ENCODE measurements at regions not wholly inside any gene's neighbourhood (a gene's known extent, or its start where the extent isn't known, plus 50 kb on each side); places are given as distances from the start of the nearest gene placed in this dataset.
"Not testable (repeated sequence)": the region's sequence is repeated elsewhere in the genome, so short reads cannot be mapped to it uniquely, and the experiment has no call there.

GRCh38 chr20:40309731-40310130 lies 379.3 kb downstream of the MAFB start:
- no peak for DNase-seq

GRCh38 chr20:40307997-40308396 lies 381.0 kb downstream of the MAFB start:
- no peak for DNase-seq

GRCh38 chr20:40307268-40307667 lies 381.8 kb downstream of the MAFB start:
- DNase-seq: no peak

- no peak for DNase-seq
These were observed 383.7 kb downstream of the MAFB start for GRCh38 chr20:40305303-40305702.

GRCh38 chr20:40304119-40304613 lies 384.9 kb downstream of the MAFB start:
- no peak for DNase-seq

GRCh38 chr20:40294747-40295146 lies 394.3 kb downstream of the MAFB start:
- no peak for DNase-seq

GRCh38 chr20:40294175-40294574 lies 394.9 kb downstream of the MAFB start:
- DNase-seq: no peak

- no peak for DNase-seq
These were observed 395.3 kb downstream of the MAFB start for GRCh38 chr20:40293740-40294139.

- no peak for DNase-seq
These were observed 397.4 kb downstream of the MAFB start for GRCh38 chr20:40291493-40292135.

- no peak for DNase-seq
These were observed 401.4 kb downstream of the MAFB start for GRCh38 chr20:40287683-40288082.

GRCh38 chr20:40286975-40287531 lies 402.0 kb downstream of the MAFB start:
- DNase-seq: no peak

GRCh38 chr20:40284611-40285010 lies 404.4 kb downstream of the MAFB start:
- DNase-seq: no peak

- DNase-seq: no peak
These were observed 405.3 kb downstream of the MAFB start for GRCh38 chr20:40283689-40284088.

GRCh38 chr20:40282941-40283340 lies 406.1 kb downstream of the MAFB start:
- DNase-seq: no peak

- DNase-seq: no peak
These were observed 406.5 kb downstream of the MAFB start for GRCh38 chr20:40282541-40282940.

GRCh38 chr20:40280616-40281015 lies 408.4 kb downstream of the MAFB start:
- no peak for DNase-seq

GRCh38 chr20:40279390-40279789 lies 409.6 kb downstream of the MAFB start:
- DNase-seq: no peak

GRCh38 chr20:40278673-40279072 lies 410.4 kb downstream of the MAFB start:
- no peak for DNase-seq

- DNase-seq: no peak
These were observed 412.7 kb downstream of the MAFB start for GRCh38 chr20:40276301-40276700.

- no peak for DNase-seq
These were observed 413.3 kb downstream of the MAFB start for GRCh38 chr20:40275738-40276137.

GRCh38 chr20:40274912-40275533 lies 414.0 kb downstream of the MAFB start:
- DNase-seq: no peak

- not testable (repeated sequence) for DNase-seq
These were observed 419.8 kb downstream of the MAFB start for GRCh38 chr20:40269274-40269673.

GRCh38 chr20:40268321-40269075 lies 420.5 kb downstream of the MAFB start:
- no peak for DNase-seq
